ENCODE measurements at regions not wholly inside any gene's neighbourhood (a gene's known extent, or its start where the extent isn't known, plus 50 kb on each side); places are given as distances from the start of the nearest gene placed in this dataset.

DNA sequence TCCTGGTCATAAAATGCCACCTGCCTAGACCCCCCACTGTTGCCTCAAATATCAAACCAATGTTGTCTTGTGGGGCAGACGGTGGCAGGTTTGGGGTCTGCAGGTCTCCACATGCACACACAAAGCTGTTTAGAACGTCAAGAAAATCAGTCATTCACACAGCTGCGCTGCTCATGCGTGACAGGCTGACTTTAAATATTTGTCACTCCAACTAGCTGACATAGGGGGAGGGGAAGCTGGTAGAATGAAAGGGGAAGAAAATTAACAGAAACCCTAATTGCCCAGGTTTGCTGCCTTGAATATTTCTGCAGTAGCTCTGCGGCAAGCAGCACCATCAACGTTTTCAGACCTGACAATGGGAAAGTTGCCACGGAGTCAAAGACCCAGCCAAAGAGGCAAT is 201.8 kb downstream of the ABHD5 start:
- TF ChIP-seq, protein P1, sequence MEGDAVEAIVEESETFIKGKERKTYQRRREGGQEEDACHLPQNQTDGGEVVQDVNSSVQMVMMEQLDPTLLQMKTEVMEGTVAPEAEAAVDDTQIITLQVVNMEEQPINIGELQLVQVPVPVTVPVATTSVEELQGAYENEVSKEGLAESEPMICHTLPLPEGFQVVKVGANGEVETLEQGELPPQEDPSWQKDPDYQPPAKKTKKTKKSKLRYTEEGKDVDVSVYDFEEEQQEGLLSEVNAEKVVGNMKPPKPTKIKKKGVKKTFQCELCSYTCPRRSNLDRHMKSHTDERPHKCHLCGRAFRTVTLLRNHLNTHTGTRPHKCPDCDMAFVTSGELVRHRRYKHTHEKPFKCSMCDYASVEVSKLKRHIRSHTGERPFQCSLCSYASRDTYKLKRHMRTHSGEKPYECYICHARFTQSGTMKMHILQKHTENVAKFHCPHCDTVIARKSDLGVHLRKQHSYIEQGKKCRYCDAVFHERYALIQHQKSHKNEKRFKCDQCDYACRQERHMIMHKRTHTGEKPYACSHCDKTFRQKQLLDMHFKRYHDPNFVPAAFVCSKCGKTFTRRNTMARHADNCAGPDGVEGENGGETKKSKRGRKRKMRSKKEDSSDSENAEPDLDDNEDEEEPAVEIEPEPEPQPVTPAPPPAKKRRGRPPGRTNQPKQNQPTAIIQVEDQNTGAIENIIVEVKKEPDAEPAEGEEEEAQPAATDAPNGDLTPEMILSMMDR (IDR thresholded peaks at IDR 0.05; ENCODE audit: poor library complexity, severe bottlenecking), result no peak
- TF ChIP-seq EP300 (conservative IDR thresholded peaks at IDR 0.05; ENCODE audit: poor library complexity, severe bottlenecking) (peak; percentile 96), POLR2AphosphoS5 (IDR thresholded peaks at IDR 0.05) (peak; percentile 81), EZH2 (IDR thresholded peaks at IDR 0.05; ENCODE audit: borderline replicate concordance, insufficient read depth, low read length, poor library complexity, severe bottlenecking) (no peak)
- TF ChIP-seq, protein P2, sequence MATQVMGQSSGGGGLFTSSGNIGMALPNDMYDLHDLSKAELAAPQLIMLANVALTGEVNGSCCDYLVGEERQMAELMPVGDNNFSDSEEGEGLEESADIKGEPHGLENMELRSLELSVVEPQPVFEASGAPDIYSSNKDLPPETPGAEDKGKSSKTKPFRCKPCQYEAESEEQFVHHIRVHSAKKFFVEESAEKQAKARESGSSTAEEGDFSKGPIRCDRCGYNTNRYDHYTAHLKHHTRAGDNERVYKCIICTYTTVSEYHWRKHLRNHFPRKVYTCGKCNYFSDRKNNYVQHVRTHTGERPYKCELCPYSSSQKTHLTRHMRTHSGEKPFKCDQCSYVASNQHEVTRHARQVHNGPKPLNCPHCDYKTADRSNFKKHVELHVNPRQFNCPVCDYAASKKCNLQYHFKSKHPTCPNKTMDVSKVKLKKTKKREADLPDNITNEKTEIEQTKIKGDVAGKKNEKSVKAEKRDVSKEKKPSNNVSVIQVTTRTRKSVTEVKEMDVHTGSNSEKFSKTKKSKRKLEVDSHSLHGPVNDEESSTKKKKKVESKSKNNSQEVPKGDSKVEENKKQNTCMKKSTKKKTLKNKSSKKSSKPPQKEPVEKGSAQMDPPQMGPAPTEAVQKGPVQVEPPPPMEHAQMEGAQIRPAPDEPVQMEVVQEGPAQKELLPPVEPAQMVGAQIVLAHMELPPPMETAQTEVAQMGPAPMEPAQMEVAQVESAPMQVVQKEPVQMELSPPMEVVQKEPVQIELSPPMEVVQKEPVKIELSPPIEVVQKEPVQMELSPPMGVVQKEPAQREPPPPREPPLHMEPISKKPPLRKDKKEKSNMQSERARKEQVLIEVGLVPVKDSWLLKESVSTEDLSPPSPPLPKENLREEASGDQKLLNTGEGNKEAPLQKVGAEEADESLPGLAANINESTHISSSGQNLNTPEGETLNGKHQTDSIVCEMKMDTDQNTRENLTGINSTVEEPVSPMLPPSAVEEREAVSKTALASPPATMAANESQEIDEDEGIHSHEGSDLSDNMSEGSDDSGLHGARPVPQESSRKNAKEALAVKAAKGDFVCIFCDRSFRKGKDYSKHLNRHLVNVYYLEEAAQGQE (IDR thresholded peaks at IDR 0.05; ENCODE audit: borderline replicate concordance), result no peak

All from neural cell (in vitro differentiated cells).